Loucy (cell line): ENCODE measurements at regions not wholly inside any gene's neighbourhood (a gene's known extent, or its start where the extent isn't known, plus 50 kb on each side); places are given as distances from the start of the nearest gene placed in this dataset.

Experiments
- CTCF ChIP-seq: fragments of 200-600 bp; sonication (generic); conservative IDR thresholded peaks from 2 replicates; pipeline ENCODE4 v1.5.1; 2014; ENCODE audit warnings: mild to moderate bottlenecking, antibody characterized with exemption, low read length
- EZH2phosphoT487 ChIP-seq: fragments of 200-600 bp; IDR thresholded peaks from 2 replicates; pipeline ENCODE4 v1.6.1; 2018; ENCODE audit warnings: antibody characterized with exemption, mild to moderate bottlenecking, moderate library complexity, borderline replicate concordance

GRCh38 chr17:74015990-74016389 lies 187.5 kb upstream of the RPL38 start:
- no peak for TF ChIP-seq CTCF
- TF ChIP-seq EZH2phosphoT487 = no peak
